ENCODE measurements at regions not wholly inside any gene's neighbourhood (a gene's known extent, or its start where the extent isn't known, plus 50 kb on each side); places are given as distances from the start of the nearest gene placed in this dataset.

DNA sequence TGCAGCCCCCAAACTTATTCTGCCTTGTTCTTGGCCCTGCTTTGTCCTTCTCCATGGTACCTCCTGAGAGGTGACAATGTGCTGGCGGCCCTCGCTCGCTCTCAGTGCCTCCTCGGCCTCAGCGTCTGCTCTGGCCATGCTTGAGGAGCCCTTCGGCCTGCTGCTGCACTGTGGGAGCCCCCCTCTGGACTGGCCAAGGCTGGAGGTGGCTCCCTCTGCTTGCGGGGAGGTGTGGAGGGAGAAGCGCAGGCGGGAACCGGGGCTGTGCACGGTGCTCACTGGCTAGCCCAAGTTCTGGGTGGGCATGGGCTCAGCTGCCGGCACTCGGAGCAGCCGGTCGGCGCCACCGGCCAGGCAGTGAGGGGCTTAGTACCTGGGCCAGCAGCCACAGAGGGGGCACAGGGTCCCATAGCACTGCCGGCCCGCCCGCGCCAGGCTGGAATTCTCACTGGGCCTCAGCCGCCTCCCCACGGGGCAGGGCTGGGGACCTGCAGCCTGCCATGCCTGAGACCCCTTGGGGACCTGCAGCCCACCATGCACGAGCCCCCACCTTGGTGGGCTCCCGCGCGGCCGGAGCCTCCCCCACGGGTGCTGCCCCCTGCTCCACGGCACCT is 55.9 kb upstream of the RALGAPA2 start:
- no peaks in the 10 kb centered on the region for H3K4me1 ChIP-seq
- H3K4me2 ChIP-seq: no peak overlapping the region
- 39% methylated on average over 11 of the region's 30 CpGs for WGBS (ENCODE audit: missing lambda C conversion rate)
- DNase-seq (ENCODE audit: low read depth in 1 of 2, low spot score in 1 of 2) (no peak), ATAC-seq (no peak), FAIRE-seq (no peak)
- H3K9me3 ChIP-seq: no peaks in the 10 kb centered on the region; the same call in 2 of the 3 replicates
- CTCF ChIA-PET: interaction anchor here (1.1 kb wide), 2 partner anchors 11 to 38 kb away, joined by 3 read pairs; no protein-coding TSS in a partner anchor
- no peak overlapping the region for H3K4me3 ChIP-seq
- TF ChIP-seq ZC3H11A (IDR thresholded peaks at IDR 0.05) (no peak), SREBF2 (IDR thresholded peaks at IDR 0.05) (no peak), FOSB (CRISPR knock-in tag; IDR thresholded peaks at IDR 0.05) (no peak), KDM5A (IDR thresholded peaks at IDR 0.05) (no peak), CBX8 (IDR thresholded peaks at IDR 0.05) (no peak), TP53 (CRISPR knock-in tag; IDR thresholded peaks at IDR 0.05) (no peak), JUNB (IDR thresholded peaks at IDR 0.05) (no peak), CHD2 (IDR thresholded peaks at IDR 0.05; ENCODE audit: low read length, partially characterized antibody) (no peak), HOXB5 (CRISPR knock-in tag; IDR thresholded peaks at IDR 0.05) (no peak)
- TF ChIP-seq, protein P1, sequence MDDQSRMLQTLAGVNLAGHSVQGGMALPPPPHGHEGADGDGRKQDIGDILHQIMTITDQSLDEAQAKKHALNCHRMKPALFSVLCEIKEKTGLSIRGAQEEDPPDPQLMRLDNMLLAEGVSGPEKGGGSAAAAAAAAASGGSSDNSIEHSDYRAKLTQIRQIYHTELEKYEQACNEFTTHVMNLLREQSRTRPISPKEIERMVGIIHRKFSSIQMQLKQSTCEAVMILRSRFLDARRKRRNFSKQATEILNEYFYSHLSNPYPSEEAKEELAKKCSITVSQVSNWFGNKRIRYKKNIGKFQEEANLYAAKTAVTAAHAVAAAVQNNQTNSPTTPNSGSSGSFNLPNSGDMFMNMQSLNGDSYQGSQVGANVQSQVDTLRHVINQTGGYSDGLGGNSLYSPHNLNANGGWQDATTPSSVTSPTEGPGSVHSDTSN (IDR thresholded peaks at IDR 0.05): no peak
- POLR2A ChIA-PET: no interaction called here
- H3K27ac ChIP-seq: no peak overlapping the region

DNA sequence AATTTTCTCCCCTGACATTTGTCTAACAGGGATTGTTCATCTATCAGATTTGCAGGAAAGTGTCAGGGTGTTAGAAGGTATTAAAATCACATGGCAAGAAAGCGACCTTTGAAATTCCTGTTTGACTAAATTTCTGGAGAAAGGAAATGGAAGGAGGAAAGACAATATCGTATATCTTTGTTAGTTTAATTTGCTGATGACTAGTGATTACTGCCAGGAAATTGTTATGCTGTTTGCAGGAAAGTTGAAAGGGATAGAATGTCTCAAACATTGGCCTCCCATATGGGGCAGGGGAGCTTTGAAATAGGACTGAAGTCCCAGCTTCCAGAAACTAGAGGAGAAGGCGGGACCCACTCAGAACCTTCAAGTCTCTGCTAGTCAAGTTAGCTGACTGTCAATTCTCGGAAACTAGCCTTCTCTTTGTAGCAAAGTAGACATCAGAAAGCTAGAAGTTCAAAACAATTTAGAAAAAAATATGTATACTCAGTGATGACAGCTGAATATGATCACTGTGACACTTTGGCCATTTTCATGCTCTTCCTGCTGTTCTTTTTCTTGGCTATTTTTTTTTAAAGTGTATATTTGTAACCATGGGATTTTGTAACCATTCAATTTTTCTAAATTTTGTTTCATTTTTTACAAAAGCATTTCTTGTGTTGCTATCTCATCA is 53.4 kb upstream of the RALGAPA2 start:
- WGBS (ENCODE audit: missing lambda C conversion rate): 8% methylated on average over 4 of the region's 4 CpGs
- no peak overlapping the region for H3K4me3 ChIP-seq
- DNase-seq (ENCODE audit: low read depth in 1 of 2, low spot score in 1 of 2) (no peak), FAIRE-seq (no peak), ATAC-seq (no peak)
- TF ChIP-seq RAD21 (conservative IDR thresholded peaks at IDR 0.05 in 1 of 2, IDR thresholded peaks at IDR 0.05 in 1 of 2) (no peak), BHLHE40 (IDR thresholded peaks at IDR 0.05; ENCODE audit: low read depth, low read length) (no peak), TFCP2L1 (CRISPR knock-in tag; IDR thresholded peaks at IDR 0.05) (no peak)
- TF ChIP-seq, protein P2, sequence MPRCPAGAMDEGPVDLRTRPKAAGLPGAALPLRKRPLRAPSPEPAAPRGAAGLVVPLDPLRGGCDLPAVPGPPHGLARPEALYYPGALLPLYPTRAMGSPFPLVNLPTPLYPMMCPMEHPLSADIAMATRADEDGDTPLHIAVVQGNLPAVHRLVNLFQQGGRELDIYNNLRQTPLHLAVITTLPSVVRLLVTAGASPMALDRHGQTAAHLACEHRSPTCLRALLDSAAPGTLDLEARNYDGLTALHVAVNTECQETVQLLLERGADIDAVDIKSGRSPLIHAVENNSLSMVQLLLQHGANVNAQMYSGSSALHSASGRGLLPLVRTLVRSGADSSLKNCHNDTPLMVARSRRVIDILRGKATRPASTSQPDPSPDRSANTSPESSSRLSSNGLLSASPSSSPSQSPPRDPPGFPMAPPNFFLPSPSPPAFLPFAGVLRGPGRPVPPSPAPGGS (IDR thresholded peaks at IDR 0.05): no peak
- ChIA-PET POLR2A (no interaction called here), CTCF (interaction anchor here (1.9 kb wide), 1 partner anchor 12 kb away, joined by 6 read pairs; no protein-coding TSS in a partner anchor)
- no peaks in the 10 kb centered on the region; the same call in 2 of the 3 replicates for H3K9me3 ChIP-seq
- no peaks in the 10 kb centered on the region for H3K4me1 ChIP-seq
- no peak overlapping the region for H3K27ac ChIP-seq
- no peak overlapping the region for H3K4me2 ChIP-seq

DNA sequence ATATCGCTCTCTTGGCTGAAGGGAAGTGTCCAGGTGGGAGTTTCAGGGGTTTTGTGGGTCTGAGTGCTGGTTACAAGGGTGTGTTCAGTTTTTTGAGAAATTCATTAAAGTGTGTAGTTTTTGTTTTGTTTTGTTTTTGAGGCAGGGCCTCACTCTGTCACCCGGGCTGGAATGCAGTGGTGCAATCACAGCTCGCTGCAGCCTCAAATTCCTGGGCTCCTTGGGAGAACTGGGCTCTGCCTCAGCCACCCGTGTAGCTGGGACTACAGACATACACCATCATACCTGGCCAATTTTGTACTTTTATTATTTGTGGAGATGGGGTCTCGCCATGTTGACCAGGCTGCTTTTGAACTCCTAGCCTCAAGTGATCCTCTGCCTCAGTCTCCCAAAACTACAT is 51.2 kb upstream of the RALGAPA2 start:
- Histone ChIP-seq H3K4me3 (no peak overlapping the region), H3K4me2 (no peak overlapping the region), H3K4me1 (no peaks in the 10 kb centered on the region), H3K9me3 (no peaks in the 10 kb centered on the region; the same call in 2 of the 3 replicates), H3K27ac (no peak overlapping the region)
- no peak for TF ChIP-seq HEYL (CRISPR knock-in tag; IDR thresholded peaks at IDR 0.05)
- no peak for TF ChIP-seq EHMT2 (IDR thresholded peaks at IDR 0.05; ENCODE audit: low read depth)
- TF ChIP-seq, protein P2 (IDR thresholded peaks at IDR 0.05): no peak
- no peak for TF ChIP-seq MAFK (IDR thresholded peaks at IDR 0.05; ENCODE audit: partially characterized antibody)
- no peak for TF ChIP-seq TFCP2L1 (CRISPR knock-in tag; IDR thresholded peaks at IDR 0.05)
- no peak for TF ChIP-seq NFE2L2 (conservative IDR thresholded peaks at IDR 0.05; ENCODE audit: low read length)
- no peak for TF ChIP-seq TP53 (CRISPR knock-in tag; IDR thresholded peaks at IDR 0.05)
- no peak for TF ChIP-seq HOXB5 (CRISPR knock-in tag; IDR thresholded peaks at IDR 0.05)
- no peak for TF ChIP-seq RFX5 (IDR thresholded peaks at IDR 0.05)
- no peak for TF ChIP-seq KDM5A (IDR thresholded peaks at IDR 0.05)
- 18% methylated on average over 5 of the region's 5 CpGs for WGBS (ENCODE audit: missing lambda C conversion rate)
- DNase-seq (ENCODE audit: low read depth in 1 of 2, low spot score in 1 of 2) (no peak), FAIRE-seq (no peak), ATAC-seq (no peak)
- POLR2A ChIA-PET: no interaction called here
- CTCF ChIA-PET: interaction anchor here (1.5 kb wide), 1 partner anchor 23 kb away, joined by 3 read pairs; no protein-coding TSS in a partner anchor
